ENCODE measurements at regions not wholly inside any gene's neighbourhood (a gene's known extent, or its start where the extent isn't known, plus 50 kb on each side); places are given as distances from the start of the nearest gene placed in this dataset.

GRCh38 chr7:91543646-91544045 lies 279.4 kb downstream of the FZD1 start:
- no peaks in the 10 kb centered on the region for H3K27me3 Mint-ChIP-seq (ENCODE audit: low read depth)
- H3K4me3 Mint-ChIP-seq, result no peak overlapping the region
- POLR2A ChIA-PET, result no interaction called here
- no peaks in the 10 kb centered on the region for H3K36me3 Mint-ChIP-seq
- ATAC-seq (no peak), DNase-seq (ENCODE audit: low spot score) (no peak)
- CTCF ChIA-PET, result no interaction called here
- H3K9me3 Mint-ChIP-seq, result no peaks in the 10 kb centered on the region
- H3K27ac Mint-ChIP-seq, result no peak overlapping the region
- no peaks in the 10 kb centered on the region for H3K4me1 Mint-ChIP-seq
- no peak for TF ChIP-seq IRF2 (CRISPR knock-in tag; IDR thresholded peaks at IDR 0.05; ENCODE audit: borderline replicate concordance, low read depth)
- TF ChIP-seq ELF4 (CRISPR knock-in tag; IDR thresholded peaks at IDR 0.05; ENCODE audit: low read depth), result no peak
- TF ChIP-seq STAT6 (CRISPR knock-in tag; conservative IDR thresholded peaks at IDR 0.05; ENCODE audit: low read depth), result no peak
- TF ChIP-seq ZNF232 (CRISPR knock-in tag; IDR thresholded peaks at IDR 0.05), result no peak
- no peak for TF ChIP-seq MLX (CRISPR knock-in tag; IDR thresholded peaks at IDR 0.05)
- TF ChIP-seq ZSCAN18 (CRISPR knock-in tag; IDR thresholded peaks at IDR 0.05), result no peak
- no peak for TF ChIP-seq SMAD4 (CRISPR knock-in tag; IDR thresholded peaks at IDR 0.05)
- no peak for TF ChIP-seq HMGA2 (CRISPR knock-in tag; IDR thresholded peaks at IDR 0.05)
- no peak for TF ChIP-seq HMGXB4 (CRISPR knock-in tag; IDR thresholded peaks at IDR 0.05)
- no peak for TF ChIP-seq SP1 (CRISPR knock-in tag; conservative IDR thresholded peaks at IDR 0.05)
- TF ChIP-seq PRRX2 (CRISPR knock-in tag; IDR thresholded peaks at IDR 0.05), result no peak
- TF ChIP-seq MYBL2 (CRISPR knock-in tag; IDR thresholded peaks at IDR 0.05), result no peak
- TF ChIP-seq ZMAT4 (CRISPR knock-in tag; IDR thresholded peaks at IDR 0.05), result no peak
- no peak for TF ChIP-seq GABPB1 (CRISPR knock-in tag; IDR thresholded peaks at IDR 0.05)
- no peak for TF ChIP-seq ATF6 (CRISPR knock-in tag; IDR thresholded peaks at IDR 0.05)
- TF ChIP-seq ZNF512 (CRISPR knock-in tag; IDR thresholded peaks at IDR 0.05; ENCODE audit: borderline replicate concordance), result no peak
- no peak for TF ChIP-seq ZBTB21 (CRISPR knock-in tag; IDR thresholded peaks at IDR 0.05; ENCODE audit: borderline replicate concordance)
- TF ChIP-seq NFE2L1 (CRISPR knock-in tag; IDR thresholded peaks at IDR 0.05), result no peak
- TF ChIP-seq CBFB (CRISPR knock-in tag; IDR thresholded peaks at IDR 0.05; ENCODE audit: low read depth), result no peak
